ENCODE measurements at regions not wholly inside any gene's neighbourhood (a gene's known extent, or its start where the extent isn't known, plus 50 kb on each side); places are given as distances from the start of the nearest gene placed in this dataset.

GRCh38 chr5:23007236-23007635 lies 154.1 kb upstream of the CDH12 start:
- TF ChIP-seq CTCF (IDR thresholded peaks at IDR 0.05; ENCODE audit: borderline replicate concordance, extremely low read depth, low read length, poor library complexity, severe bottlenecking) (no peak), EZH2 (IDR thresholded peaks at IDR 0.05; ENCODE audit: borderline replicate concordance, low read depth, low read length, severe bottlenecking) (no peak)

Measured in DND-41 (cell line).